MCF 10A (cell line): ENCODE measurements at regions not wholly inside any gene's neighbourhood (a gene's known extent, or its start where the extent isn't known, plus 50 kb on each side); places are given as distances from the start of the nearest gene placed in this dataset.

Source experiments
- BruUV-seq: library from RNA; stranded (reverse); fragments of 400-500 nt; replicated peaks from 2 replicates; lab custom pipeline; 2021; lab: Mats Ljungman, UMichigan
- CTCF ChIA-PET: fragments of 300-600 bp; sonication (Branson Sonifier 250); formaldehyde crosslinking; extraction: SDS; loops from one replicate; lab custom pipeline; 2021; ENCODE audit warnings: antibody characterized with exemption, inconsistent platforms; lab: Yijun Ruan, JAX
- POLR2A ChIA-PET: fragments of 300-600, 350-650 bp; sonication (Branson Sonifier 250); formaldehyde crosslinking; extraction: SDS; loops from one replicate; lab custom pipeline; 2020; ENCODE audit warnings: antibody characterized with exemption, inconsistent platforms; lab: Yijun Ruan, JAX
- DNase-seq: peaks from one replicate; pipeline ENCODE4 v3.0.0-alpha.2; 2018; ENCODE audit not compliant: unreplicated experiment
- H3K27ac Mint-ChIP-seq: one replicate; pipeline ENCODE4 v1.8.0; 2022; ENCODE audit warnings: mild to moderate bottlenecking, low read depth, mixed read lengths; ENCODE audit not compliant: unreplicated experiment
- H3K27me3 Mint-ChIP-seq: one replicate; pipeline ENCODE4 v1.8.0; 2022; ENCODE audit warnings: mixed read lengths; ENCODE audit not compliant: insufficient read depth, unreplicated experiment
- H3K36me3 Mint-ChIP-seq: one replicate; pipeline ENCODE4 v1.8.0; 2022; ENCODE audit warnings: mild to moderate bottlenecking, moderate library complexity, mixed read lengths; ENCODE audit not compliant: insufficient read depth, unreplicated experiment
- H3K4me1 Mint-ChIP-seq: one replicate; pipeline ENCODE4 v1.8.0; 2022; ENCODE audit warnings: mixed read lengths; ENCODE audit not compliant: insufficient read depth, unreplicated experiment
- H3K4me3 Mint-ChIP-seq: one replicate; pipeline ENCODE4 v1.8.0; 2022; ENCODE audit warnings: mild to moderate bottlenecking, moderate library complexity, mixed read lengths; ENCODE audit not compliant: unreplicated experiment
- H3K9me3 Mint-ChIP-seq: one replicate; pipeline ENCODE4 v1.8.0; 2022; ENCODE audit warnings: mixed read lengths; ENCODE audit not compliant: unreplicated experiment
- CTCF ChIP-seq: fragments of 200-600 bp; IDR thresholded peaks from one replicate; pipeline ENCODE4 v1.8.0; 2022; ENCODE audit warnings: antibody characterized with exemption, mild to moderate bottlenecking; ENCODE audit not compliant: unreplicated experiment
- intact Hi-C: fragments of 100-400 bp; cut with micrococcal nuclease; formaldehyde crosslinking; loops from 2 replicates; pipeline ENCODE4 v1.14.1; 2022

- Mint-ChIP-seq H3K4me3 (no peak overlapping the region), H3K4me1 (no peaks in the 10 kb centered on the region), H3K9me3 (no peaks in the 10 kb centered on the region), H3K36me3 (peaks cover 6% of the 10 kb centered on the region), H3K27me3 (no peaks in the 10 kb centered on the region), H3K27ac (no peak overlapping the region)
- DNase-seq = no peak
- intact Hi-C loops = no loop called here
- BruUV-seq = no TSS peak
- TF ChIP-seq CTCF = no peak
- POLR2A ChIA-PET = no interaction called here
- CTCF ChIA-PET = no interaction called here
Measured at GRCh38 chr7:109915670-109916069, 1175.3 kb upstream of the LRRN3 start.

DNA sequence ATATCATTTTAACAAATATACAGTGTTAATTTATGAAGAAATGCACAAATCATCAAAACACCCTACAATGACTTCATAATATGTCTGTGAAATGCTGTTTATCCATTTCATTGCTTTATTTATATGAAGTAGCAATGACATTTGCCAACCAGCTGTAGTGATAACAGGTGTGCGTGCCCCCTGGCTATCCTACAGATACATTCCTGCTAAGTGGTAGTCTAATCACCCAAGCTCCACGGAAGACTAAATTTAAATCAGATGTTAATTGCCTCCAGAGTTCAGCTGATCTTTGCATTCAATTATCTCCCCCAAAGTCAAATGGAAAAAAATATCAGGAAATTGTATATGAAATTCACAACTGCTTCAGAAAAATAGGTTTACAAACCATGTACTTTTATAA is 1164.2 kb upstream of the LRRN3 start:
- Mint-ChIP-seq H3K36me3 (no peaks in the 10 kb centered on the region), H3K9me3 (peaks cover 8% of the 10 kb centered on the region), H3K27me3 (no peaks in the 10 kb centered on the region), H3K4me1 (no peaks in the 10 kb centered on the region), H3K27ac (no peak overlapping the region), H3K4me3 (no peak overlapping the region)
- ChIA-PET POLR2A (no interaction called here), CTCF (no interaction called here)
- BruUV-seq = no TSS peak
- intact Hi-C loops = no loop called here
- no peak for DNase-seq
- no peak for TF ChIP-seq CTCF

GRCh38 chr7:109930049-109930448 is 1160.9 kb upstream of the LRRN3 start:
- H3K4me1 Mint-ChIP-seq = no peaks in the 10 kb centered on the region
- H3K9me3 Mint-ChIP-seq = no peaks in the 10 kb centered on the region
- DNase-seq = no peak
- CTCF ChIA-PET = interaction anchor here (0.6 kb wide), 1 partner anchor 80 kb away, joined by 3 read pairs; no protein-coding TSS in a partner anchor
- no peak overlapping the region for H3K4me3 Mint-ChIP-seq
- POLR2A ChIA-PET = no interaction called here
- intact Hi-C loops = no loop called here
- TF ChIP-seq CTCF = no peak
- no peaks in the 10 kb centered on the region for H3K27me3 Mint-ChIP-seq
- no peaks in the 10 kb centered on the region for H3K36me3 Mint-ChIP-seq
- no peak overlapping the region for H3K27ac Mint-ChIP-seq
- no TSS peak for BruUV-seq

GRCh38 chr7:109939207-109939606 is 1151.7 kb upstream of the LRRN3 start:
- no peak for TF ChIP-seq CTCF
- H3K27me3 Mint-ChIP-seq = no peaks in the 10 kb centered on the region
- no peaks in the 10 kb centered on the region for H3K36me3 Mint-ChIP-seq
- intact Hi-C loops = no loop called here
- CTCF ChIA-PET = no interaction called here
- H3K4me1 Mint-ChIP-seq = no peaks in the 10 kb centered on the region
- no peak for DNase-seq
- H3K27ac Mint-ChIP-seq = no peak overlapping the region
- POLR2A ChIA-PET = no interaction called here
- no TSS peak for BruUV-seq
- peaks cover 8% of the 10 kb centered on the region for H3K9me3 Mint-ChIP-seq
- H3K4me3 Mint-ChIP-seq = no peak overlapping the region
